HG03159 (cell line): ENCODE measurements at regions not wholly inside any gene's neighbourhood (a gene's known extent, or its start where the extent isn't known, plus 50 kb on each side); places are given as distances from the start of the nearest gene placed in this dataset.
"Not testable (repeated sequence)": the region's sequence is repeated elsewhere in the genome, so short reads cannot be mapped to it uniquely, and the experiment has no call there.

ENCODE experiments used
- ATAC-seq: cut with Tn5 transposase; IDR thresholded peaks from one replicate; pipeline ENCODE4 v1.9.1; 2021; ENCODE audit warnings: mild to moderate bottlenecking, moderate library complexity; ENCODE audit not compliant: unreplicated experiment

DNA sequence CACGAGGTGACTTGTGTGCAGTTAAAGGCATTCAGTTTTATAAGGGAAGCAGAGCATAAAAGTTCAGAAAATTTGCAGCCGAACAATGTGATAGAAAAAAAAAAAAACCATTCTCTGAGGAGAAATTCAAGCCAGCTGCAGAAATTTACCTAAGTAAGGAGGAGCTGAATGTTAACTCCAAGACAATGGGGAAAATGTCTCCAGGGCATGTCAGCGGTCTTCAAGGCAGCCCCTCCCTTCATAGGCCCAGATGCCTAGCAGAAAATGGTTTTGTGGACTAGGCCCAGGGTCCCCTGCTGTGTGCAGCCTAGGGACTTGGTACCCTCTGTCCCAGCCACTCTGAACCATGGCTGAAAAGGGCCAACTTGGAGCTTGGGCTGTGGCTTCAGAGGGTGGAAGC, 1764.0 kb downstream of the C4orf33 start:
- ATAC-seq, result no peak

DNA sequence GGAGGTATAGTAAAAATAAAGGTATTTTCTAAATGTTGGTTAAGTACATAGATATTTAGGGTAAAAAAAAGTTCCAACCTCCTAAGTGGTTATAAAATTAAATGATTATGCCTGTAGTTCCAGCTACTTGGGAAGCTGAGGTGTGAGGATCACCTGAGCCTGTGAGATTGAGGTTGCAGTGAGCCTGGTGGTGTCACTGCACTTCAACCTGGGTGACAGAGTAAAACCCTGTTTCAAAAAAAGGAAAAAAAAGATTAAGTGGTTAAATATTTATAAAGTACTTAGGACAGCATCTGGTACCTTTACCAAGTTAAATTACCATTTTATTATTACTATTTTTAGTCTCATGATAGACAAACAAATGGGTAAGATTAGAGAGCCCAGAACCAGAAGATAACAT, 1801.0 kb downstream of the C4orf33 start:
- ATAC-seq, result no peak

DNA sequence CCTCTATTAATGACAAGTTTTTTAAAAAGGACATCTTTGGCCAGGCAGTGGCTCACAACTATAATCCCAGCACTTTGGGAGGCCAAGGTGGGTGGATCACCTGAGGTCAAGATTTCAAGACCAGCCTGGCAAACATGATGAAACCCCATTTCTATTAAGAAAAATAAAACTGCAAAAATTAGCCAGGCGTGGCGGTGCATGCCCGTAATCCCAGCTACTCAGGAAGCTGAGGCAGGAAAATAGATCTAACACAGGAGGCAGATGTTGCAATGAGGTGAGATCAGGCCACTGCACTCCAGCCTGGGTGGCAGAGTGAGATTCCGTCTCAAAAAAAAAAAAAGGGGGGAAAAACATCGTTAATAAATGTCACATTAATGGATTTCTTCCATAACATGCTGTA, 1805.4 kb downstream of the C4orf33 start:
- no peak for ATAC-seq

DNA sequence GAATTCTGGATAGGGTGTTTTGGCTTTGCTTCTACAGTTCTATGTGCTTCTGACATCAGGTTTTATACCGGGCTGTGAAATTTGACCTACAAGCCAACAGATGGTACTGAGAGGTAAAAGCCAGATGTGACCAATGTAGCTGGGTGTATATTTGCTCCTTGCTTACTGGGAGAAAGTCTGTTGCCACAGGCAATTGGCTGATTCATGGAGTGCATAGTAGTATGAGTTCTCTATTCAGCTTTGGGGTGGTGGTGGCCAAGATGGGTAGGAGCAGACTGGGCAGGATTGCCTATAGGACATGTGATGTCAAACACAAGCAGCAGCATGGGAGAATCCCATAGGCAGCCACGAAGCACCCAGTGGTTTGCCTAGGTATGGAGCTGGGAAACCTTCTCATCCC, 1827.0 kb downstream of the C4orf33 start:
- ATAC-seq, result no peak

DNA sequence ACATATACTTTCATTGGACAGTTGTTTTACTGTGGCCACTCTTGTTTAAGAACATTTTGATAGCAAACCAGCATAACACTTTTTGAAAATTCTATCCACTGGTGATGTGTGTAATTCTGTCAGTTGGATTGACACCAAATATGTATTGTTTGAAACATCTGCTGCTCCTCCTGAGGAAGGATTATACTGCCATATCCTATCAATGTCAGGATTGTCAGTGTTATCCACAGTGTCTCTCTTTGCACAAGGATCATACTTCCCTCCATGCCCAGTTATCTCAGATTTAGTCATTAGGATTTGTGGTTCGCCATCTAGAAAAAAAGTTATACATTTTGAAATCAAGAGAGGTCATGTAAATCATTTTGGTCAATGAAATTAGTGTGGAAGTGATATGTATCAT, 1859.6 kb downstream of the C4orf33 start:
- ATAC-seq, result no peak

DNA sequence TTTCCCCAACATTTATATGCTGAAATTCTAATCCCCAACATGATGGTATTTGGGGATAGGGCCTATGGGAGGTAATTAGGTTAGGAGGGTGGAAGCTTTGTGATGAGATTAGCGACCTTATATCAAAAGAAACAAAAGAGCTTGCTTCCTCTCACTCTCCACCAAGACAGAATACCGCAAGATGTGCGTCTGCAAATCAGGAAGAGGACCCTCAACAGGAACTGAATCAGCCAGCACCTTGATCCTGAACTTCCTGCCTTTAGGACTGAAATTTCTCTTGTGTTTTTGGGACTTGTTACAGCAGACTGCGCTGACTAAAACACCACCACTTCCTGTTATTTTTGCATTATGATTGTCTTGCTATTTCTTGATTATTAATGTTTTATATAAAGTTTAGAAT, 1889.4 kb downstream of the C4orf33 start:
- no peak for ATAC-seq

DNA sequence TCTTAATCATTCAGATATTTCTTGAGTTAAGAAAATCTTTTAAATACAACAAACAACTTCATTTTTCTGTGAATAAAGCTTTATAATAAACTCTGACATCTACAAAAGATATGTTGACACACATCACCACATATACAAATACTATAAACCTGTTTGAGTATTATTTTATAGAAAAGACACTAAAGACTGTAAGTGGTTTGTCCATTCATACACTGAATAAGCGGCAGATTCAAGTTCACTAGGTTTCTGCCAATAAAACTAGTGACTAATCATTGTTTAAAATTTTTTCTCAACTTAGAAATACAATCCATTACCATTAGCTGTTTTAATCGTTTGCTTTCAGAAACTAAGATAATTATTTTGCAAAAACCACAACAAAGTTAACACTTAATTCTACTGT, 1900.0 kb downstream of the C4orf33 start:
- no peak for ATAC-seq

DNA sequence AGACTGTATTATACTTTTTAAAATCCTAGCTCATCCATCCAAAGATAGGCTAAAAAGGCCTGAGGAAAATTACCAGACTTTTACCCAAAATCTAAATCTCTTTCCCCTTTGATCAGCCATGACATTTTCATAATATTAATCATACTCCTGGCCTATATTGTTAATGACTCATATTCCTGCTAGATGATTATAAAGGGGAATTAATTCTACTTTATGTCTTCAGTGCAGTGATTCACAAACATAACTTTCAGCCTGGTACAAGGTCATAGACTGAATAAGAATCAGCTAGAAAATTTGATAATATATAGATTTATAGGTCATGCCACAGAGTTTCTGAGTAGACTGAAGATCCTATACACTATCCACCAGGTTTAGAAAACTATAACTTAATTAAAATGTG, 1905.4 kb downstream of the C4orf33 start:
- ATAC-seq, result no peak

DNA sequence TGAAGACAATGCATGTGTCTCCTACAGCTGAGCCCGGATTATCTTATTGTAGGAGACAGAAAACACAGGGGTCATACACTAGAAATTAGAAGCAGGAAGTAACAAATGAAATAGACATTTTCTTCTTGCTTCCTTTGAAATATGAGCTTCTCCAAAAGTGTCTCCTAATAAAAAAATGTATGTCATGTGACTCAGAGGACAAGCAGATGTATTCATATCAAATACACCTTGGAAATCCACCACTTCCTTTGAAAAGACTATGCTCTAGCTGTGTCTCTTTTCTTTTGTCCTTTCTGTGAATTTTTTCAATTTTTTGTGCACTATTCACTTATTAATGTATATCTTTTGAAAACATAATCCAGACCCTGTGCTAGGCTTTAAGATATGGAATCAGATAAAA, 1906.2 kb downstream of the C4orf33 start:
- ATAC-seq, result no peak

DNA sequence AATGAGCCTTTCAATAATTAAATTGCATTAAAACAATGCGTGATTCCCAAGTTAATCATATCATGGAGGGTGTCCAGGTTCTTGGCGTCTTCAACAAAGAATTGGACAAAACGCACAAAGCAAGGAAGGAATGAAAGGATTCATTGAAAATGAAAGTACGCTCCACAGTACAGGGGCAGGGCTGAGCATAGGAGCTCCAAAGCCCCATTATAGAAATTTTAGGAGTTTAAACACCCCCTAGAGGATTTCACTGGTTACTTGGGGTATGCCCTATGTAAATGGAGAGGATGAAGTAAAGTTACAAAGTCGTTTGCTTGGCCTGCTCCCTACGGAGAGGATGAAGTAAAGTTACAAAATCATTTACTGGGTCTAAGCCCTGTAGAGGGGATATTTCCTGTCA, 1910.4 kb downstream of the C4orf33 start:
- no peak for ATAC-seq

DNA sequence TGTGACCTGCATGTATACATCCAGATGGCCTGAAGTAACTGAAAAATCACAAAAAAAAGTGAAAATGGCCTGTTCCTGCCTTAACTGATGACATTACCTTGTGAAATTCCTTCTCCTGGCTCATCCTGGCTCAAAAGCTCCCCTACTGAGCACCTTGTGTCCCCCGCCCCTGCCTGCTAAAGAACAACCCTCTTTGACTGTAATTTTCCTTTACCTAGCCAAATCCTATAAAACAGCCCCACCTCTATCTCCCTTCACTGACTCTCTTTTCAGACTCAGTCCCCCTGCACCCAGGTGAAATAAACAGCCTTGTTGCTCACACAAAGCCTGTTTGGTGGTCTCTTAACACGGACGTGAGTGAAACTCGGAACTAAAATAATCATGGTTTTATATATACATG, 1916.0 kb downstream of the C4orf33 start:
- not testable (repeated sequence) for ATAC-seq

DNA sequence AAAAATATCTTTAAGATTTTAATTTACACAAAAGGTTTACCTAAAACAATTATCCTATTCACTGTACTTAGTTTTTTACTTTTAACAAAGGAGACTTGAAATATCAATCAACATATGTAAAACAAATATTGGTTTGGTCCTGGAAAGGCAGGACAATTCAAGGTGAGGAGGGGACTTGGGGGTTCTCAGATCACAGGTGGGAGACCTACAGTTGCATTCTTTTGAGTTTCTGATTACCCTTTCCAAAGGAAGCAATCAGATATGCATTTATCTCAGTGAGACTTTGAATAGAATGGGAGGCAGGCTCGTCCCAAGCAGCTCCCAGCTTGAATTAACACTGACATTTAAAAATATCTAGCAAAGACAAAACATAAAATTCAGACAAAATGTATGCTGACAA, 1917.3 kb downstream of the C4orf33 start:
- ATAC-seq, result no peak

DNA sequence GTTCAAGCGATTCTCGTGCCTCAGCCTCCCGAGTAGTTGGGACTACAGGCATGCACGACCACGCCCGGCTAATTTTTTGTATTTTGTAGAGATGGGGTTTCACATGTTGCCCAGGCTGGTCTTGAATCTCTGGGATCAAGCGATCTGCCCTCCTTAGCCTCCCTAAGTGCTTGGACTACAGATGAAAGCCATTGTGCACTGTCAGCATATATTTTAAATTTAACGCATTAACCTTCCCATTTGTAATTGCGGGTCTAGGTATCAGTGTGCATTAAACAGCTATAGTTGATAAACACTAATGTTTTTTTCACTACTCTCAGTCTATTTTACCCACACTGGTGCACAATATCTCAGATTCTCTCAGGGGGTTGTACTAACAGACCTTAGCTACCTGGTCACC, 1930.8 kb downstream of the C4orf33 start:
- no peak for ATAC-seq

DNA sequence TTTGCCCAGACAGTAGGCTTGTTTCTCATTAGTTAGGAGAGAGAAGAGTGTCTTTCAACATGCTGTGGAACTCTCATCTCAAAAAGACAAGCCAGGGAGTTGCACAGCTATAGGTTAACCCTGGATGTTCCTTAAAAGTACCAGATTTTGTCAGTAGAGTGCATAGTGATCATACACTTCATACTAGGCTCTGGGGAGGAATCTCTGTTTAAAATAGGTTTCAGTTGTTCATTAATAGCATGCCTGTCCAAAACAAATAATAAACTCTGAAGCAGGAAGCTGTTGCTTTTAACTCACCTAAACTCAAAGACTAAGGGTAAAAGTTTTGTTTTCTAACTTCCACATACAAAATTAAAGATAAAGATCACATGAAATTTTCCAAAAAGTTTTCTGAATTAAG, 1948.4 kb downstream of the C4orf33 start:
- no peak for ATAC-seq

DNA sequence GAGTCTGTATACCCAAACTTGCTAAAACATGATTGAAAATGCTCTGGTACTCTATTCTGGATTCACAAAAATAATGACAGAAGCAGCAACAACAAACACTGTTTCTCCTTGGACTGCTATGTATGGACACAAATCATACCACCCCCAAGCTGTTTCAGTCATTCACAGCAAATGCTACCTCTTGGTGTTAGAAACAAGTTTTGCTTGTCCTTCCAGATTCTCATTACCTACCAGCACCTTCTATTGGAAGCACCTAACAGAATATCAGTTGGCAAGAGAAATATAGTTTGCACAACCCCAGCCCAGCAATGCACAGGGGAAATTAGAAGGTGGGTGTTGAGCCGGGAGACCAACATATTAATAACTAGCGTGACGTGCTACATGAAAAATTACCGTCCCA, 1950.9 kb downstream of the C4orf33 start:
- ATAC-seq, result no peak

DNA sequence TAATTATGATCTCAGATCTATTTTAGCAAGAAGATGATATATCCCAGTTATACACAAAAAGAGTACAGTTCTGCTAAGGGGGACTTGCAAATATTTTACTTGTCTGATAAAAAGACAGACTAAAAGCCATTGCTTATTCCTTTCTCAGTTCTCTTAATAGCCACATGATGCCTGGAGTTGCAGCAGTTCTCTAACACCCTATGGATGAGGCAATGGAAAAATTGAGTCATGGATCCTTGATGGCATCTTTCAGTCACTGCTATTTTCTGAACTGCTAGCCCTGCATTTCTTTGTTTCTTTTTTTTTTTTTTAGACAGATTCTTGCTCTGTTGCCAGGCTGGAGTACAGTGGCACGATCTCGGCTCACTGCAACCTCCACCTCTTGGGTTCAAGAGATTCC, 1956.7 kb downstream of the C4orf33 start:
- no peak for ATAC-seq

DNA sequence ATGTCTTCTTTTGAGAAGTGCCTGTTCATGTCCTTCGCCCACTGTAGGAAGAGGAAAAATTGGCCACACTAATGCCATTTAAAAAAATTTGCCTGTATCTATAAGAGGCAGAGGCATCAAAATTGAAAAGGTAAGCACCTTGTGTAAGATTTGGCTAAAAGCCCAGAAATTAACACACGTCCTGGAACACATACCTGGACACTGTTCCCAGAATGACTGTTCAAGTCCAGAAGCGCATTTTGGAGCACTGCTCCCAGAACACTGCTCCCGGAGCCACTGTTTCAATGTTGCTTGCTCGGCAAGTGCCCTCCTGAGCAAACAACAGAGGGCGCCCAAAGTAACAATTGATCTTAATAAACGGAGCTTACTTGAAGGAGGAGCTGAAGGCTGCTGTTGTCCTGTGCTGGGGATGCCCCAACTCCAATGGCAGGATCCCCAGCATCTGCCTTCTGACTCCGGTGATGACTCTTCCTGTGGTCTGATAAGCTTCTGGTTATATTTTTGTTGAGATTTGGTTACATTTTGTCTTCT, 1958.6 kb downstream of the C4orf33 start:
- no peak for ATAC-seq

DNA sequence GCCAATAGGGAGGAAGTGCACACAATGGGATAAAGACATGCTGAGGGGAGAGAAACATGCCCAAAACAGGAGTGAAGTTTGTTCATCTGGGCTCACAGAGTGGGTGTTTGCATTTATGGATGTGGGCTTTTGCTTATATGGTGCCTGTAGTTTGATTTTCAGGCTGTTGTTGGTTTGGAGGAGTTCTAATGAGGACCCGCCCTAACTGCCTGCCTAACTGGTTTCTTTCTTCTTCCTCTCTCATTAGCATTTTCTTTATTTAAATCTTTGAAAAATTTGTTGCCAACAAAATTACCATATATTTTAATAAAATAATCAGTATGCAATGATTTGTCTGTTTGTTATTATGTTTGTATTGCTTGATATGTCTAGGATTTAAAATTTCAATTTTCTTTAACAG, 1965.8 kb downstream of the C4orf33 start:
- ATAC-seq, result no peak

DNA sequence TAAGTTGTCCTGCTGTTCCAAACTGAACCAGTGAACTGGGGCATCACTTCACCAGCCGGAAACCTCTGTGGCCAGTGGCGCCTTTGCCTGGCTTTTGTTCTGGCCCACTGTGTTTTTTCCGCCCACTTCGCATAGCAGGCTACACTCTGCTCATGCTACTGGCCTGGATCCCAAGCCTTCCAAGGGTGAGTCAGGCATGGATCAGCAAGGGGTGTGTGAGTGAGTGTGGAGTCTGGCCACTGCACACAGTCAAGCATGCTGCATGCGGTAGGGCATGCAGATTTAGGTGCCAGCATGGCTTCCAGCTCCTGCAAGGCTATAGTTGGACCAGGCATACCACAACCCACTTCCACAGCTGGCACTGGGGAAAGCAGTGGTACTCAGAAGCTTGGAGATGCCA, 1967.9 kb downstream of the C4orf33 start:
- no peak for ATAC-seq

DNA sequence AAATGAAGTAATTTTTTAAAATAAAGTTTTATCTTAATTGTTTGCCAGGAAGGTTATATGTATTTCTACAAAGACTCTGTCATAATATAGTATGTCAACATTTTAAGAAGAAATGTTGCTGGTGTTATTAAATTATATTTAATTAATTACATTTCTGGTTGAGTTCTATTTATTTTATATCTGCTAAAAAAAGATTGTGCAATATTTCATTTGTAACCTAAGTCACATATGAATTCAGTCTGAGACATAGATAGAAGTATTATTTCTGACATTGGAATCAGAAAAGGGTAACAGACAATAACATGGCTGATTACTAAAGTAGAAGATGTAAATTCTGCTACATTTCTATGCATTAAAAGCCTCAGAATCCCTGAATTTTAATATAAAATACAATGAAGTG, 1985.1 kb downstream of the C4orf33 start:
- ATAC-seq, result no peak

DNA sequence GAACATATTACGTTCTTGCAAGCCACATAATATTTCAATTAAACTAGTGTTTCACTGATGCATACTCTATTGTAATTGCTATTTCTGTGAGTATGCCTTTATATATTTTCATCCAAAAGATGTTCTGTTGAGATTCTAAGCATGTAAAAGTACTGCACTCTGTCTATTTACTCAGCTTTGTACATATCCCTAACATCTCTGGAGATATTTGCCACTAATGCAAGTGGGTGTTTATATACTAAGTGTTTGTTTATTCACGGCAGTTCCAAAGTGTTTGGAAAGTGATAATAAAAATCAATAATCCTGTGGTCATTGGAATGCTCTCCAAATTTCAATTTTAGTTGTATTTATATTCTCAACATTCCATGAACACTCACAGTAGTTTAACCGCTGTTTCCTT, 1989.0 kb downstream of the C4orf33 start:
- ATAC-seq, result no peak

DNA sequence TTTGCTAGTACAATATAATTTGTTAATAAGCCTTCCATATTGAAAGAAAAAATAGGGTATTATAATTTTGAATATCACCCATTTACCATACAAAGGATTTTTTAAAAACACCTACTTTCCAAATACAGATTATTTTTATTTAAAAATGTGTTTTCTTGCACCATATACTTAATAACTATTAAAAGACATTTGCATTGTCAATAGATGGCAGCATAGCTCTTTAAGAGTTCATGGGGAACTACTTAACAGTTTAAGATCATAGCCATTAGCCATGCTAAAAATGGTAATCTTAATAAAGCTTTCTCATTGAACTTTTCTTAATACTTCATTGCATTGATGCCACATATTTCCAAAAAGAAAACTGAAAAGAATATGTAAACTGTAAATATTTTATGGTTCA, 1995.9 kb downstream of the C4orf33 start:
- no peak for ATAC-seq

DNA sequence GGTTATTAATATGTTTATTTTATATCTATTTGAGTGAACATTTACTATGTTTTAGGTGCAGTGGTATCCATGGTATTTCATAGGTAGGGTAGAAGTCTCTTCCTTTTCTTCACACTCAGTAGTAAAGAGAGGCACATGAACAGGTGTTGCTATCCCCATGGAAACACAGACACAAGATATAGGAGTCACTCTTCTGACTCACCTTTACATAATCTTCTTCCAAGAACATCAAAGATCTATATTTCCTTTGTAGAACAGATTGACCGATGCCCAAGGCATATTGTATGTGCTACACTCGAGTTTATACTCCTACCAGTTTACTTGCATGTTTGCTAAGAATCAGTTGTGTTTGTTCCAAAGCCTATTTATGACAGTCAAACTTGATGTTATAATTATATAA, 1997.4 kb downstream of the C4orf33 start:
- ATAC-seq, result no peak

DNA sequence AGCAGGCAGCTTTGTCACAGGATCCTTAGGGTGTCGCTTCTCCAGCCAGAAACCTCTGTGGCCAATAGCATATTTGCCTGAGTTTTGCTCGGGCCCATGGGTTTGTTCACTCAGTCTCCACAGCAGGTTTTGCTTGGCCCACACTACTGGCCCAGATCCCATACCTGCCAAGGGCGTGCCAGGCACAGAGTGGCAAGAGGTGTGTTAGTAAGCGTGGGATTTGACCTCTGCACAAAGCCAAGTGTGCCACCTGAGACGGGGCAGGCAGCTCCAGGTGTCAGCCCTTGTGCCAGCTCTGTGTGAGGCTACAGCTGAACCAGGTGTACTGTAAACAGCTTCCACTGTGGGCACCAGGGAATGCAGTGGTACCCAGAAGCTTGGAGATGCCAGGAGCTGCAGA, 2003.0 kb downstream of the C4orf33 start:
- no peak for ATAC-seq
